ENCODE measurements at regions not wholly inside any gene's neighbourhood (a gene's known extent, or its start where the extent isn't known, plus 50 kb on each side); places are given as distances from the start of the nearest gene placed in this dataset.

DNA sequence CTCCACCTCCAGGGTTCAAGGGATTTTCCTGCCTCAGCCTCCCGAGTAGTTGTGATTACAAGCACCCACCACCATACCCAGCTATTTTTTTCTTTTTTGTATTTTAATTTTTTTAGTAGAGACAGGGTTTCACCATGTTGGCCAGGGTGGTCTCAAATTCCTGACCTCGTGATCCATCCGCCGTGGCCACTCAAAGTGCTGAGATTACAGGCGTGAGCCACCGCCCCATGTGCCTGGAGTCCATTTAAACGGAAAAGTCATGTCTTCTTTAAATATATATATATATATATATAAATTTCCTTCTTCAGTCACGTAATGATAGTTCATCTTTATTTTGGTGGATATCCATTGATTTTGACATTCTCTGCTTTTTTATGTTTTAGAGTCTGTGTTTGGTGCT, 264.0 kb upstream of the PITX2 start:
- no peak for DNase-seq (ENCODE audit: low read depth, low spot score)

DNA sequence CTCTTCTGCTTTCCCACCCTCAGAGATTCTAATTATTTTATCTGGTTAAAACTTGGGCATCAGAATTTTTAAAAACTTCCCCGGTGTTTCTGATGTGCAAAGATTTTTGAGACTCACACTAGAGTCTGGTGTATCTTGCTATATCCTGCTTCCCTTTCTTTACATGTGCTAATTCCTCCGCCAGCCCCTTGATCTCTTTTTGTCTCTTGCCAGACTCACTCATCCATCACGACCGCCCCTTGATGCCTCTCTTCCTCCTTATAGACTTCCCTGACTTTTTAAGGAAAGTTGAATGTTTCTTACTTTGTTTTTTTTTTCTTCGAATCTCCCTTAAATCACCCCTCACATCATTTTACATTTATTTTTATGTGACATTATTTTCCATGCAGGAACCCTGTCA, 274.9 kb upstream of the PITX2 start:
- DNase-seq (ENCODE audit: low read depth, low spot score) = no peak

DNA sequence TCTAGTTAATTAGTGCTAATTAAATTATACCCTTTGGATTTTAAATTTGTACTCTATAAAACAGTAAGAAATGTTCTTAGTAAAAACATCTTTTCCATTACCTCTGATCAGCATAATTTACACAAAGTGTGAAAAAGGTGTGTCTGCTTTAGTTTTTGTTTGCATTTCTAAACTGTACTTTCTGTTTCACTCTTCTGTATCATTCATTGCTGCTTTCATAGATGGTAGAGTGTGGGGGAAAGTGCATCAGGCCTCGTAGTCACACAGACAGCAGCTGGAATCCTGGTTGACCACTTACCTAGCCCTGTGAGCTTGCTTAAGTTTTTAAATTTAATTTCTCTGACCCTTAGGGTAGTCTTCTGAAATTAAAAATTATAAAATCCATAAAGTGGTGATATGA, 275.4 kb upstream of the PITX2 start:
- no peak for DNase-seq (ENCODE audit: low read depth, low spot score)

DNA sequence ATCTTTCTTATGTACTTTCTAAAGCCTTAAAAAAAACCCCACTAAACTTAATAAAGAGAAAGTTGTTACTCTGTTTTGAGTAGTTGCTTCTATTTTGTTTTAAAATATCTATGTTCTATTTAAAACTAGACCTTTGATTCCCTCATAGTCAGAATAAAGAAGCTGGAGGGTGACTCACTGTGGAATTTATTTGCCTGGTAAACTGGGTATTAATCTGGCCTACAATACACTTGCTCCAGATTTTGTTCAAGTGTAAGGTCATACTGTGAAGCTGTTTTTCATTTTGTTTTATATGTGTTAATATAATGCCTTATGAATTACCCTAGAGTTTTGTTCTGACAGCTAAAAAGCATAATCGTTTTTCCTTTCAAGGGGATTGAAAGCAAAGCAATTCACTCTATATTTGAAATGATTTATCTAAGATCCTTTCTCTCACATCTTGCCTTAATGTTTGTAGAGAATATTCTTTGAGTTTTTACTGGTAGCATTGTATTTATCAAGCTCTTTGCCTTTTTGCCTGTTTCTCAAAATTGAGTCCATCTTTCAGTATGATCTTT, 277.4 kb upstream of the PITX2 start:
- no peak for DNase-seq (ENCODE audit: low read depth, low spot score)

GRCh38 chr4:110902500-110902899, 279.6 kb upstream of the PITX2 start:
- DNase-seq (ENCODE audit: low read depth, low spot score) = no peak

GRCh38 chr4:110904435-110905065, 281.7 kb upstream of the PITX2 start:
- no peak for DNase-seq (ENCODE audit: low read depth, low spot score)

GRCh38 chr4:110905367-110905766, 282.5 kb upstream of the PITX2 start:
- DNase-seq (ENCODE audit: low read depth, low spot score) = no peak

DNA sequence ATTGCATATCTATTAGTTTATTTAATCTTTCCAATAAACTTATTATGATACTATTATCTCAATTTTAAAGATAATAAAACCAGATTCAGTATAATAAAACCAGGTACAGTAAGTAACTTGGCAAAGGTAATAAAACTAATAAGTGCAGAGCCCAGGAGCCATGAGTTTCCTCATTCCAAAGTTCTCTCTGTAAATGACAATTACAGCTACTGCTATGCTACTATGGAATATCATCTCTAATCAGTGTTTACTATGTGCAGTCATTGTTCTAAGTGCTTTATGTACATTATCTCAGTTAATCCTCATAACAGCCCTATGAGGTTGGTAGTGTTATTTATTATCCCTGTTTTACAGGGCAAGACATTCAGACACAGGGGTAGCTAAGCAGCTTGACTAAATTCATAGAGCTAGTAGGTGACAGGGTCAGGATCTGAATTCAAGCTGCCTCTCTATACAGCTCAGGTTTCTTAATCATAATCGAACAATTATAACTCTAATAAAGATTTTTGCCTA, 285.0 kb upstream of the PITX2 start:
- no peak for DNase-seq (ENCODE audit: low read depth, low spot score)

GRCh38 chr4:110914791-110915190, 291.9 kb upstream of the PITX2 start:
- DNase-seq (ENCODE audit: low read depth, low spot score) = no peak

GRCh38 chr4:110915301-110915700, 292.4 kb upstream of the PITX2 start:
- DNase-seq (ENCODE audit: low read depth, low spot score) = no peak

- no peak for DNase-seq (ENCODE audit: low read depth, low spot score)
These were observed 293.6 kb upstream of the PITX2 start for GRCh38 chr4:110916505-110916904.

- no peak for DNase-seq (ENCODE audit: low read depth, low spot score)
These were observed 295.0 kb upstream of the PITX2 start for GRCh38 chr4:110917835-110918234.

GRCh38 chr4:110920990-110921389, 298.1 kb upstream of the PITX2 start:
- no peak for DNase-seq (ENCODE audit: low read depth, low spot score)

- DNase-seq (ENCODE audit: low read depth, low spot score) = no peak
These were observed 301.9 kb upstream of the PITX2 start for GRCh38 chr4:110924761-110925160.

GRCh38 chr4:110926841-110927400, 304.0 kb upstream of the PITX2 start:
- DNase-seq (ENCODE audit: low read depth, low spot score) = no peak

GRCh38 chr4:110933341-110933740, 310.5 kb upstream of the PITX2 start:
- DNase-seq (ENCODE audit: low read depth, low spot score) = no peak

DNA sequence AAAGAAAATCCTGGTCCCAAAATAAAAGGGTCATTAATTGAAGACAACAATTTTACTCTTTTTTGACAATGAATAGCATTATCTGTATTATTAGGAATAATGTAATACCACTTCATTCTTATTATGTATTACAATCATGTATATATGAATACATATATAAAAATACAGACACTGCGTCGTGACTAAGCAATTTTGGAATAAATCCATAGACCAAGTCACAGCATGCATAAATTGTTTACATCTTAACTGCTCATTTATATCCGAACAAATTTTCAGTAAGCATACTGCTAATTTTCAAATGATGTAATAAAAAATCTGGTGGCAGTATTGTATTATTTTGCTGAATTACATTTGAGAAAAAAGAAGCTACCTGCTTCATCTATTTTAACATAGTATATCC, 321.6 kb upstream of the PITX2 start:
- DNase-seq (ENCODE audit: low read depth, low spot score) = no peak

DNA sequence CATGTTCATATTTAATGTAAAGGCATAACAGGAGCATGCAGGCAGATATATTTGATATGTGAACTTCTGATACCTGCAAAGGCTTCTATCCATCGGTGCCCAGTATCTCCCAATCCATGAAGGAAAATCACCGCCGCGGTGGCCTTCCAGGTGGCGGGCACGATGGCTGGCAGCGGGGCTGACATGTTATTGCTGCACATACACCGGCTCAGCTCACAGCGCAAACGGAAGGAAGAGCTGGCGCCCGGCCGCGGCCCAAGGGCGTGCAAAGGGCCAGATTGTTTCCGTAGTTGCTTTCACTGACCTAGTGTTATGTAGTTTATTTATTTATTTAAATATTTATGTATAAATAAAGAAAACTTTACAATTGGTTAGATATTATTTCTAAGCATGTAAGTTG, 322.7 kb upstream of the PITX2 start:
- no peak for DNase-seq (ENCODE audit: low read depth, low spot score)

- no peak for DNase-seq (ENCODE audit: low read depth, low spot score)
These were observed 326.7 kb upstream of the PITX2 start for GRCh38 chr4:110949542-110949941.

GRCh38 chr4:110950731-110951130, 327.9 kb upstream of the PITX2 start:
- no peak for DNase-seq (ENCODE audit: low read depth, low spot score)

DNA sequence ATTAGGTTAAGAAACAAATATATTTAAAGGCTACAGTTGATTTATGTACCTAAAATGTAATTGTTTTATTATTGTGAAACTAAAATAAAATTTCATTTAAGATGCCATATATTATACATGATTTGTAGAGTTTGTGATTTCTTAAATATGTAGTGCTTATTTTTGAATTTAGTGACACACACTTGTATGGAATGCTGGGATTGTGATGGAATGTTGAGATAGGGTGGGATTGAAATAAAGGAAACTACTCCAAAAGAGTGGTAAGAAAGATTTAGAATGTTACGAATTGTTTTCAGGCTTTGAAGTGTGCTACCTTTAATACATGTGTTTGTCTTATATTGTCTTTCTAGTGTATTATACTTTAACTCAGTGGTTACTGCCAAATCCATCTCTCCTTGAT, 330.3 kb upstream of the PITX2 start:
- no peak for DNase-seq (ENCODE audit: low read depth, low spot score)

- no peak for DNase-seq (ENCODE audit: low read depth, low spot score)
These were observed 331.0 kb upstream of the PITX2 start for GRCh38 chr4:110953898-110954297.

- no peak for DNase-seq (ENCODE audit: low read depth, low spot score)
These were observed 332.9 kb upstream of the PITX2 start for GRCh38 chr4:110955748-110956147.

Data from iPS DF 19.7 (cell line).